MM.1S (cell line): ENCODE measurements at regions not wholly inside any gene's neighbourhood (a gene's known extent, or its start where the extent isn't known, plus 50 kb on each side); places are given as distances from the start of the nearest gene placed in this dataset.

Experiments
- DNase-seq: peaks from one replicate; pipeline ENCODE4 v3.0.0-alpha.2; 2015
- H2AFZ ChIP-seq: fragments of 300-600 bp; sonication (generic); 2 replicates; pipeline ENCODE4 v1.6.0; 2016; ENCODE audit warnings: antibody characterized with exemption, low read length
- H3F3A ChIP-seq: fragments of 300-600 bp; sonication (generic); 2 replicates; pipeline ENCODE4 v1.6.1; 2016; ENCODE audit warnings: mild to moderate bottlenecking, antibody characterized with exemption, low read length, moderate library complexity, mixed read lengths; ENCODE audit not compliant: insufficient read depth
- H3K27ac ChIP-seq: fragments of 300-600 bp; sonication (generic); 2 replicates; pipeline ENCODE4 v1.5.1; 2016; ENCODE audit warnings: mild to moderate bottlenecking, low read length
- H3K27me3 ChIP-seq: fragments of 300-600 bp; sonication (generic); replicated peaks from 2 replicates; pipeline ENCODE4 v1.6.0; 2016; ENCODE audit warnings: low read length; ENCODE audit not compliant: insufficient read depth
- H3K36me3 ChIP-seq: fragments of 300-600 bp; sonication (generic); replicated peaks from 2 replicates; pipeline ENCODE4 v1.6.1; 2016; ENCODE audit warnings: mild to moderate bottlenecking, low read length, mixed read lengths; ENCODE audit not compliant: insufficient read depth
- H3K4me1 ChIP-seq: fragments of 300-600 bp; sonication (generic); 2 replicates; pipeline ENCODE4 v1.6.1; 2016; ENCODE audit warnings: low read length, mixed read lengths
- H3K4me2 ChIP-seq: fragments of 300-600 bp; sonication (generic); 2 replicates; pipeline ENCODE4 v1.6.0; 2016; ENCODE audit warnings: low read depth, low read length
- H3K4me3 ChIP-seq: fragments of 300-600 bp; sonication (generic); 2 replicates; pipeline ENCODE4 v1.5.1; 2016; ENCODE audit warnings: low read length, mixed read lengths
- H3K79me2 ChIP-seq: fragments of 300-600 bp; sonication (generic); 2 replicates; pipeline ENCODE4 v1.6.1; 2016; ENCODE audit warnings: mixed run types, low read length, mixed read lengths
- H3K9ac ChIP-seq: fragments of 300-600 bp; sonication (generic); 2 replicates; pipeline ENCODE4 v1.6.1; 2016; ENCODE audit warnings: low read length, mixed read lengths
- H3K9me2 ChIP-seq: fragments of 300-600 bp; sonication (generic); replicated peaks from 2 replicates; pipeline ENCODE4 v1.6.1; 2016; ENCODE audit warnings: mild to moderate bottlenecking, low read length, mixed read lengths; ENCODE audit not compliant: insufficient read depth
- H3K9me3 ChIP-seq: fragments of 300-600 bp; sonication (generic); replicated peaks from 2 replicates; pipeline ENCODE4 v1.6.1; 2016; ENCODE audit warnings: mild to moderate bottlenecking, low read length, mixed read lengths; ENCODE audit not compliant: insufficient read depth
- H4K20me1 ChIP-seq: fragments of 300-600 bp; sonication (generic); 2 replicates; pipeline ENCODE4 v1.6.1; 2016; ENCODE audit warnings: mild to moderate bottlenecking, low read length, moderate library complexity, mixed read lengths; ENCODE audit not compliant: insufficient read depth
- CTCF ChIP-seq: fragments of 300-600 bp; sonication (generic); IDR thresholded peaks from 2 replicates; pipeline ENCODE4 v1.5.1; 2016; ENCODE audit warnings: antibody characterized with exemption, low read length, mixed read lengths
- EZH2 ChIP-seq: fragments of 300-600 bp; sonication (generic); optimal IDR thresholded peaks from 2 replicates; pipeline ENCODE3; 2017; ENCODE audit warnings: low read depth, mild to moderate bottlenecking, antibody characterized with exemption, low read length, mixed read lengths
- EZH2phosphoT487 ChIP-seq: fragments of 300-600 bp; sonication (generic); IDR thresholded peaks from 2 replicates; pipeline ENCODE4 v1.6.1; 2018; ENCODE audit warnings: antibody characterized with exemption, low read length

GRCh38 chr2:160581448-160581847 lies 87.8 kb upstream of the RBMS1 start:
- Histone ChIP-seq H3K27me3 (no peaks in the 10 kb centered on the region), H3K4me3 (no peak overlapping the region), H3K79me2 (no peaks in the 10 kb centered on the region), H3K9me2 (no peaks in the 10 kb centered on the region), H3K27ac (no peak overlapping the region), H3K4me2 (no peak overlapping the region), H3K9me3 (no peaks in the 10 kb centered on the region), H3F3A (no peaks in the 10 kb centered on the region), H4K20me1 (no peaks in the 10 kb centered on the region), H3K4me1 (no peaks in the 10 kb centered on the region), H3K36me3 (no peaks in the 10 kb centered on the region), H3K9ac (no peak overlapping the region), H2AFZ (no peak overlapping the region)
- no peak for DNase-seq
- TF ChIP-seq CTCF: no peak
- TF ChIP-seq EZH2phosphoT487: no peak
- TF ChIP-seq EZH2: no peak

GRCh38 chr2:160582081-160582480 lies 88.5 kb upstream of the RBMS1 start:
- no peaks in the 10 kb centered on the region for H3K27me3 ChIP-seq
- H3K79me2 ChIP-seq: no peaks in the 10 kb centered on the region
- H3K4me2 ChIP-seq: no peak overlapping the region
- DNase-seq: no peak
- no peak for TF ChIP-seq EZH2
- no peak for TF ChIP-seq CTCF
- TF ChIP-seq EZH2phosphoT487: no peak
- H3K9me2 ChIP-seq: no peaks in the 10 kb centered on the region
- H4K20me1 ChIP-seq: no peaks in the 10 kb centered on the region
- H3K9ac ChIP-seq: no peak overlapping the region
- H3K27ac ChIP-seq: no peak overlapping the region
- no peaks in the 10 kb centered on the region for H3K9me3 ChIP-seq
- no peak overlapping the region for H2AFZ ChIP-seq
- H3K4me3 ChIP-seq: no peak overlapping the region
- no peaks in the 10 kb centered on the region for H3K4me1 ChIP-seq
- H3K36me3 ChIP-seq: no peaks in the 10 kb centered on the region
- H3F3A ChIP-seq: no peaks in the 10 kb centered on the region

GRCh38 chr2:160582490-160583145 lies 89.0 kb upstream of the RBMS1 start:
- no peak overlapping the region for H3K4me3 ChIP-seq
- H3K4me2 ChIP-seq: no peak overlapping the region
- H4K20me1 ChIP-seq: no peaks in the 10 kb centered on the region
- TF ChIP-seq EZH2 (no peak), EZH2phosphoT487 (no peak), CTCF (no peak)
- no peak overlapping the region for H2AFZ ChIP-seq
- DNase-seq: no peak
- H3K9ac ChIP-seq: no peak overlapping the region
- H3K27me3 ChIP-seq: no peaks in the 10 kb centered on the region
- H3K9me3 ChIP-seq: no peaks in the 10 kb centered on the region
- no peaks in the 10 kb centered on the region for H3K79me2 ChIP-seq
- no peaks in the 10 kb centered on the region for H3F3A ChIP-seq
- no peak overlapping the region for H3K27ac ChIP-seq
- no peaks in the 10 kb centered on the region for H3K36me3 ChIP-seq
- H3K4me1 ChIP-seq: no peaks in the 10 kb centered on the region
- no peaks in the 10 kb centered on the region for H3K9me2 ChIP-seq
